ENCODE measurements at regions not wholly inside any gene's neighbourhood (a gene's known extent, or its start where the extent isn't known, plus 50 kb on each side); places are given as distances from the start of the nearest gene placed in this dataset.

- POLR2A ChIA-PET = no interaction called here
These were observed 137.3 kb upstream of the RTL1 start for GRCh38 chr14:101040538-101041442.

More at GRCh38 chr14:101040538-101041442, 137.3 kb upstream of the RTL1 start:
- intact Hi-C loops (cut with micrococcal nuclease) = no loop called here
- no peaks in the 10 kb centered on the region for H3K27me3 ChIP-seq (ENCODE audit: insufficient read depth, low read length)
- RAD21 ChIA-PET (ENCODE audit: low non-redundant PET in 1 of 2, low total read pairs in 2 of 2, uncharacterized antibody in 2 of 2, unreplicated experiment in 2 of 2) = no interaction called here
- no peak for ATAC-seq
- H3K9me3 ChIP-seq (ENCODE audit: control insufficient read depth in 1 of 2, insufficient read depth in 1 of 2, low read depth in 1 of 2, low read length in 2 of 2) = no peaks in the 10 kb centered on the region
- H4K20me1 ChIP-seq (ENCODE audit: insufficient read depth) = no peaks in the 10 kb centered on the region
- no peaks in the 10 kb centered on the region for H3K4me1 ChIP-seq (ENCODE audit: control insufficient read depth in 1 of 2, insufficient read depth in 2 of 2, low read length in 2 of 2)
- H3K4me3 ChIP-seq (replicated peaks in 1 of 2; ENCODE audit: low read depth in 1 of 2, low read length in 2 of 2) = no peak overlapping the region
- H2AFZ ChIP-seq (ENCODE audit: low read depth, low read length, poor library complexity, severe bottlenecking) = no peak overlapping the region
- no peak overlapping the region for H3K4me2 ChIP-seq (ENCODE audit: low read length)
- no peak for DNase-seq (ENCODE audit: low read depth, low spot score)
- H3K9ac ChIP-seq (ENCODE audit: low read length) = no peak overlapping the region
- no peaks in the 10 kb centered on the region for H3K36me3 ChIP-seq (ENCODE audit: control insufficient read depth in 1 of 2, insufficient read depth in 2 of 2, low read length in 2 of 2)
- BruUV-seq (replicated peaks) = no TSS peak
- TF ChIP-seq EZH2phosphoT487 (IDR thresholded peaks at IDR 0.05; ENCODE audit: borderline replicate concordance) (no peak), SP1 (IDR thresholded peaks at IDR 0.05; ENCODE audit: low read depth) (no peak), JUND (IDR thresholded peaks at IDR 0.05) (no peak), SIN3A (IDR thresholded peaks at IDR 0.05; ENCODE audit: low read depth) (no peak), YY1 (IDR thresholded peaks at IDR 0.05; ENCODE audit: extremely low read depth, insufficient replicate concordance, low read depth, low read length) (no peak), CEBPB (IDR thresholded peaks at IDR 0.05; ENCODE audit: low read depth) (no peak), POLR2A (IDR thresholded peaks at IDR 0.05; ENCODE audit: borderline replicate concordance, extremely low read depth, insufficient read depth, insufficient read length) (no peak), ATF3 (IDR thresholded peaks at IDR 0.05) (no peak), ZNF274 (IDR thresholded peaks at IDR 0.05; ENCODE audit: low read depth, low read length) (no peak), ZFX (IDR thresholded peaks at IDR 0.05) (no peak), EZH2 (IDR thresholded peaks at IDR 0.05) (no peak), REST (IDR thresholded peaks at IDR 0.05; ENCODE audit: low read depth) (no peak), EGR1 (IDR thresholded peaks at IDR 0.05; ENCODE audit: low read depth) (no peak)
- TF ChIP-seq, protein P1, sequence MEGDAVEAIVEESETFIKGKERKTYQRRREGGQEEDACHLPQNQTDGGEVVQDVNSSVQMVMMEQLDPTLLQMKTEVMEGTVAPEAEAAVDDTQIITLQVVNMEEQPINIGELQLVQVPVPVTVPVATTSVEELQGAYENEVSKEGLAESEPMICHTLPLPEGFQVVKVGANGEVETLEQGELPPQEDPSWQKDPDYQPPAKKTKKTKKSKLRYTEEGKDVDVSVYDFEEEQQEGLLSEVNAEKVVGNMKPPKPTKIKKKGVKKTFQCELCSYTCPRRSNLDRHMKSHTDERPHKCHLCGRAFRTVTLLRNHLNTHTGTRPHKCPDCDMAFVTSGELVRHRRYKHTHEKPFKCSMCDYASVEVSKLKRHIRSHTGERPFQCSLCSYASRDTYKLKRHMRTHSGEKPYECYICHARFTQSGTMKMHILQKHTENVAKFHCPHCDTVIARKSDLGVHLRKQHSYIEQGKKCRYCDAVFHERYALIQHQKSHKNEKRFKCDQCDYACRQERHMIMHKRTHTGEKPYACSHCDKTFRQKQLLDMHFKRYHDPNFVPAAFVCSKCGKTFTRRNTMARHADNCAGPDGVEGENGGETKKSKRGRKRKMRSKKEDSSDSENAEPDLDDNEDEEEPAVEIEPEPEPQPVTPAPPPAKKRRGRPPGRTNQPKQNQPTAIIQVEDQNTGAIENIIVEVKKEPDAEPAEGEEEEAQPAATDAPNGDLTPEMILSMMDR (IDR thresholded peaks at IDR 0.05 in 2 of 3, conservative IDR thresholded peaks at IDR 0.05 in 1 of 3; ENCODE audit: borderline replicate concordance in 1 of 3, insufficient read depth in 1 of 3, low read depth in 2 of 3, low read length in 2 of 3) = no peak
- TF ChIP-seq, protein P2, sequence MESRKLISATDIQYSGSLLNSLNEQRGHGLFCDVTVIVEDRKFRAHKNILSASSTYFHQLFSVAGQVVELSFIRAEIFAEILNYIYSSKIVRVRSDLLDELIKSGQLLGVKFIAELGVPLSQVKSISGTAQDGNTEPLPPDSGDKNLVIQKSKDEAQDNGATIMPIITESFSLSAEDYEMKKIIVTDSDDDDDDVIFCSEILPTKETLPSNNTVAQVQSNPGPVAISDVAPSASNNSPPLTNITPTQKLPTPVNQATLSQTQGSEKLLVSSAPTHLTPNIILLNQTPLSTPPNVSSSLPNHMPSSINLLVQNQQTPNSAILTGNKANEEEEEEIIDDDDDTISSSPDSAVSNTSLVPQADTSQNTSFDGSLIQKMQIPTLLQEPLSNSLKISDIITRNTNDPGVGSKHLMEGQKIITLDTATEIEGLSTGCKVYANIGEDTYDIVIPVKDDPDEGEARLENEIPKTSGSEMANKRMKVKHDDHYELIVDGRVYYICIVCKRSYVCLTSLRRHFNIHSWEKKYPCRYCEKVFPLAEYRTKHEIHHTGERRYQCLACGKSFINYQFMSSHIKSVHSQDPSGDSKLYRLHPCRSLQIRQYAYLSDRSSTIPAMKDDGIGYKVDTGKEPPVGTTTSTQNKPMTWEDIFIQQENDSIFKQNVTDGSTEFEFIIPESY (IDR thresholded peaks at IDR 0.05; ENCODE audit: extremely low read depth, insufficient replicate concordance, low read length) = no peak
- CTCF ChIA-PET = no interaction called here
- H3K27ac ChIP-seq (ENCODE audit: low read depth, low read length) = no peak overlapping the region
- no peaks in the 10 kb centered on the region for H3K79me2 ChIP-seq (ENCODE audit: insufficient read depth, low read length)
- no peaks in the 10 kb centered on the region for H3K9me2 ChIP-seq (ENCODE audit: insufficient read depth)
